GM23338 (cell line): ENCODE measurements at regions not wholly inside any gene's neighbourhood (a gene's known extent, or its start where the extent isn't known, plus 50 kb on each side); places are given as distances from the start of the nearest gene placed in this dataset.

Experiments used
- ATAC-seq: fragments of 200-7000 bp; cut with Tn5 transposase; 3 replicates; pipeline ENCODE4 v1.9.1; 2020
- DNase-seq: peaks from one replicate; pipeline ENCODE4 v3.0.0-alpha.2; 2015; ENCODE audit warnings: low spot score
- H2AFZ ChIP-seq: fragments of 200-600 bp; sonication (generic); 2 replicates; pipeline ENCODE4 v1.8.0; 2016; ENCODE audit warnings: antibody characterized with exemption, mild to moderate bottlenecking, moderate library complexity
- H3F3A ChIP-seq: fragments of 200-600 bp; sonication (generic); replicated peaks from 2 replicates; pipeline ENCODE4 v1.8.0; 2017; ENCODE audit warnings: antibody characterized with exemption, mixed run types, low read depth
- H3K27ac ChIP-seq: fragments of 200-600 bp; sonication (generic); 2 replicates; pipeline ENCODE4 v1.6.1; 2016; ENCODE audit warnings: low read depth
- H3K27me3 ChIP-seq: fragments of 200-600 bp; sonication (generic); 2 replicates; pipeline ENCODE4 v1.8.0; 2016; ENCODE audit warnings: mild to moderate bottlenecking, mixed run types, moderate library complexity; ENCODE audit not compliant: insufficient read depth
- H3K36me3 ChIP-seq: fragments of 200-600 bp; sonication (generic); 2 replicates; pipeline ENCODE4 v1.8.0; 2016; ENCODE audit warnings: mild to moderate bottlenecking; ENCODE audit not compliant: insufficient read depth
- H3K4me1 ChIP-seq: fragments of 200-600 bp; sonication (generic); 2 replicates; pipeline ENCODE4 v1.8.0; 2016; ENCODE audit warnings: mild to moderate bottlenecking, moderate library complexity; ENCODE audit not compliant: insufficient read depth
- H3K4me2 ChIP-seq: fragments of 200-600 bp; sonication (generic); 2 replicates; pipeline ENCODE4 v1.7.1; 2017; ENCODE audit warnings: mixed run types
- H3K4me3 ChIP-seq: fragments of 200-600 bp; sonication (generic); 2 replicates; pipeline ENCODE4 v1.6.1; 2016; ENCODE audit warnings: mixed run types
- H3K79me2 ChIP-seq: fragments of 200-600 bp; sonication (generic); replicated peaks from 2 replicates; pipeline ENCODE4 v1.8.0; 2017; ENCODE audit warnings: mild to moderate bottlenecking; ENCODE audit not compliant: insufficient read depth
- H3K9me2 ChIP-seq: fragments of 200-600 bp; sonication (generic); 2 replicates; pipeline ENCODE4 v1.8.0; 2017; ENCODE audit not compliant: insufficient read depth
- H4K20me1 ChIP-seq: fragments of 200-600 bp; sonication (generic); replicated peaks from 2 replicates; pipeline ENCODE4 v1.8.0; 2017; ENCODE audit warnings: mild to moderate bottlenecking; ENCODE audit not compliant: insufficient read depth
- H3K27ac Mint-ChIP-seq: 2 replicates; pipeline ENCODE4 v1.8.0; 2020; ENCODE audit warnings: inconsistent platforms, mild to moderate bottlenecking, moderate library complexity, mixed read lengths
- H3K27me3 Mint-ChIP-seq: 3 replicates; pipeline ENCODE4 v1.8.0; 2022; ENCODE audit warnings: low read depth, mild to moderate bottlenecking, moderate library complexity, mixed read lengths, inconsistent platforms; ENCODE audit not compliant: insufficient read depth, poor library complexity
- H3K36me3 Mint-ChIP-seq: 3 replicates; pipeline ENCODE4 v1.8.0; 2021; ENCODE audit warnings: low read depth, mild to moderate bottlenecking, inconsistent platforms, moderate library complexity, mixed read lengths
- H3K4me1 Mint-ChIP-seq: 3 replicates; pipeline ENCODE4 v1.8.0; 2020; ENCODE audit warnings: mild to moderate bottlenecking, inconsistent platforms, mixed read lengths
- H3K4me3 Mint-ChIP-seq: 3 replicates; pipeline ENCODE4 v1.8.0; 2021; ENCODE audit warnings: moderate library complexity, mild to moderate bottlenecking, inconsistent platforms, mixed read lengths
- H3K9me3 Mint-ChIP-seq: 3 replicates; pipeline ENCODE4 v1.8.0; 2020; ENCODE audit warnings: moderate library complexity, mild to moderate bottlenecking, inconsistent platforms, mixed read lengths
- CREB1 ChIP-seq: fragments of 250-450 bp; sonication (Bioruptor Pico); IDR thresholded peaks from 2 replicates; pipeline ENCODE4 v1.5.0; 2020; ENCODE audit warnings: low read depth, mild to moderate bottlenecking, moderate library complexity
- CTCF ChIP-seq, 2 experiments: fragments of 200-600 bp in 1 of 2; sonication (generic) in 1 of 2; conservative IDR thresholded peaks; 2 replicates each; pipeline versions ENCODE4 v1.5.1 to v1.6.1; 2016 to 2017; ENCODE audit warnings: antibody characterized with exemption in 2 of 2, low read depth in 2 of 2, mild to moderate bottlenecking in 2 of 2, moderate library complexity in 1 of 2
- ETS1 ChIP-seq: IDR thresholded peaks from 2 replicates; pipeline ENCODE4 v1.6.1; 2016; ENCODE audit warnings: antibody characterized with exemption
- EZH2 ChIP-seq: fragments of 200-600 bp; sonication (generic); IDR thresholded peaks from one replicate; pipeline ENCODE4 v1.8.0; 2017; ENCODE audit warnings: antibody characterized with exemption, mild to moderate bottlenecking, low read depth; ENCODE audit not compliant: unreplicated experiment
- EZH2phosphoT487 ChIP-seq: fragments of 200-600 bp; sonication (generic); IDR thresholded peaks from one replicate; pipeline ENCODE4 v1.8.1; 2018; ENCODE audit warnings: antibody characterized with exemption; ENCODE audit not compliant: unreplicated experiment
- JUNB ChIP-seq: IDR thresholded peaks from one replicate; pipeline ENCODE4 v1.6.1; 2016; ENCODE audit warnings: antibody characterized with exemption; ENCODE audit not compliant: unreplicated experiment
- NANOG ChIP-seq: IDR thresholded peaks from 2 replicates; pipeline ENCODE4 v1.6.1; 2016; ENCODE audit warnings: antibody characterized with exemption, borderline replicate concordance
- POLR2AphosphoS5 ChIP-seq: IDR thresholded peaks from 2 replicates; pipeline ENCODE4 v1.6.1; 2016; ENCODE audit warnings: antibody characterized with exemption, low read depth
- STAT1 ChIP-seq: IDR thresholded peaks from one replicate; pipeline ENCODE4 v1.6.1; 2016; ENCODE audit warnings: antibody characterized with exemption; ENCODE audit not compliant: unreplicated experiment
- ZNF331 ChIP-seq: fragments of 250-450 bp; sonication (Bioruptor Pico); IDR thresholded peaks from 2 replicates; pipeline ENCODE4 v1.5.0; 2020; ENCODE audit warnings: low read depth, mild to moderate bottlenecking, moderate library complexity
- TF ChIP-seq, protein P1 (sequence below): IDR thresholded peaks from one replicate; pipeline ENCODE4 v1.6.1; 2018; ENCODE audit warnings: antibody characterized with exemption; ENCODE audit not compliant: unreplicated experiment
- TF ChIP-seq, protein P2 (sequence below): fragments of 250-450 bp; sonication (Bioruptor Pico); IDR thresholded peaks from 2 replicates; pipeline ENCODE4 v1.5.0; 2020; ENCODE audit warnings: mild to moderate bottlenecking, moderate library complexity

GRCh38 chr5:58080573-58080972, 379.3 kb downstream of the PLK2 start (continued):
- TF ChIP-seq CTCF (conservative IDR thresholded peaks at IDR 0.05; ENCODE audit: low read depth in 2 of 2) (no peak), CREB1 (CRISPR knock-in tag) (no peak), POLR2AphosphoS5 (no peak), JUNB (no peak), NANOG (no peak), EZH2phosphoT487 (no peak), EZH2 (no peak), ZNF331 (CRISPR knock-in tag) (no peak), ETS1 (no peak), STAT1 (no peak)
- TF ChIP-seq, protein P1, sequence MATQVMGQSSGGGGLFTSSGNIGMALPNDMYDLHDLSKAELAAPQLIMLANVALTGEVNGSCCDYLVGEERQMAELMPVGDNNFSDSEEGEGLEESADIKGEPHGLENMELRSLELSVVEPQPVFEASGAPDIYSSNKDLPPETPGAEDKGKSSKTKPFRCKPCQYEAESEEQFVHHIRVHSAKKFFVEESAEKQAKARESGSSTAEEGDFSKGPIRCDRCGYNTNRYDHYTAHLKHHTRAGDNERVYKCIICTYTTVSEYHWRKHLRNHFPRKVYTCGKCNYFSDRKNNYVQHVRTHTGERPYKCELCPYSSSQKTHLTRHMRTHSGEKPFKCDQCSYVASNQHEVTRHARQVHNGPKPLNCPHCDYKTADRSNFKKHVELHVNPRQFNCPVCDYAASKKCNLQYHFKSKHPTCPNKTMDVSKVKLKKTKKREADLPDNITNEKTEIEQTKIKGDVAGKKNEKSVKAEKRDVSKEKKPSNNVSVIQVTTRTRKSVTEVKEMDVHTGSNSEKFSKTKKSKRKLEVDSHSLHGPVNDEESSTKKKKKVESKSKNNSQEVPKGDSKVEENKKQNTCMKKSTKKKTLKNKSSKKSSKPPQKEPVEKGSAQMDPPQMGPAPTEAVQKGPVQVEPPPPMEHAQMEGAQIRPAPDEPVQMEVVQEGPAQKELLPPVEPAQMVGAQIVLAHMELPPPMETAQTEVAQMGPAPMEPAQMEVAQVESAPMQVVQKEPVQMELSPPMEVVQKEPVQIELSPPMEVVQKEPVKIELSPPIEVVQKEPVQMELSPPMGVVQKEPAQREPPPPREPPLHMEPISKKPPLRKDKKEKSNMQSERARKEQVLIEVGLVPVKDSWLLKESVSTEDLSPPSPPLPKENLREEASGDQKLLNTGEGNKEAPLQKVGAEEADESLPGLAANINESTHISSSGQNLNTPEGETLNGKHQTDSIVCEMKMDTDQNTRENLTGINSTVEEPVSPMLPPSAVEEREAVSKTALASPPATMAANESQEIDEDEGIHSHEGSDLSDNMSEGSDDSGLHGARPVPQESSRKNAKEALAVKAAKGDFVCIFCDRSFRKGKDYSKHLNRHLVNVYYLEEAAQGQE: no peak

DNA sequence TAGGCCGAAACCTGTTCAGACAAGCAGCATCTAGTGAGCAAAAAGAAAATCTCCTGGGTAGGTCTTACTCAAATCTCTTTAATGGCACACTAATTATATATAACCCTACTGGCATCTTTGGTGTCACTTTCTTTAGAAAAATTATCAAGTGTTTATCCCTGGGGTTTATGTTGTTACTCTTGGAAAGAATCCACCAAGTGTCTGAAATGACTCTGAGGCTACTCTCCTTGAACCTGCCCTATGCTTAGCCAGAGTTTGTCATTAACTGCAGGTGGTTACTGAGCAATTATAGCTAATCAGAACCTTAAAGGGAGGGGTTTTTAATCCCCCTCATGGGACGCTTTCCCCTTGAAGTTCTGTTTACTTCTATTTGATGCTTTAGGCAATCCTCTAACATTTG, 381.9 kb downstream of the PLK2 start:
- Histone ChIP-seq H2AFZ (no peak overlapping the region), H3K27me3 (no peaks in the 10 kb centered on the region), H3K4me3 (no peak overlapping the region), H3F3A (no peaks in the 10 kb centered on the region), H3K36me3 (no peaks in the 10 kb centered on the region), H3K9me2 (no peaks in the 10 kb centered on the region), H3K27ac (no peak overlapping the region), H3K4me1 (no peaks in the 10 kb centered on the region; the same call in 1 of the 2 replicates), H3K79me2 (no peaks in the 10 kb centered on the region), H3K4me2 (no peak overlapping the region), H4K20me1 (no peaks in the 10 kb centered on the region)
- DNase-seq (no peak), ATAC-seq (no peak)
- H3K4me1 Mint-ChIP-seq: peaks cover 9% of the 10 kb centered on the region
- no peak overlapping the region for H3K27ac Mint-ChIP-seq
- no peak overlapping the region for H3K4me3 Mint-ChIP-seq
- H3K9me3 Mint-ChIP-seq: no peaks in the 10 kb centered on the region
- H3K27me3 Mint-ChIP-seq: no peaks in the 10 kb centered on the region
- H3K36me3 Mint-ChIP-seq: no peaks in the 10 kb centered on the region
- TF ChIP-seq NANOG: no peak
- TF ChIP-seq, protein P2, sequence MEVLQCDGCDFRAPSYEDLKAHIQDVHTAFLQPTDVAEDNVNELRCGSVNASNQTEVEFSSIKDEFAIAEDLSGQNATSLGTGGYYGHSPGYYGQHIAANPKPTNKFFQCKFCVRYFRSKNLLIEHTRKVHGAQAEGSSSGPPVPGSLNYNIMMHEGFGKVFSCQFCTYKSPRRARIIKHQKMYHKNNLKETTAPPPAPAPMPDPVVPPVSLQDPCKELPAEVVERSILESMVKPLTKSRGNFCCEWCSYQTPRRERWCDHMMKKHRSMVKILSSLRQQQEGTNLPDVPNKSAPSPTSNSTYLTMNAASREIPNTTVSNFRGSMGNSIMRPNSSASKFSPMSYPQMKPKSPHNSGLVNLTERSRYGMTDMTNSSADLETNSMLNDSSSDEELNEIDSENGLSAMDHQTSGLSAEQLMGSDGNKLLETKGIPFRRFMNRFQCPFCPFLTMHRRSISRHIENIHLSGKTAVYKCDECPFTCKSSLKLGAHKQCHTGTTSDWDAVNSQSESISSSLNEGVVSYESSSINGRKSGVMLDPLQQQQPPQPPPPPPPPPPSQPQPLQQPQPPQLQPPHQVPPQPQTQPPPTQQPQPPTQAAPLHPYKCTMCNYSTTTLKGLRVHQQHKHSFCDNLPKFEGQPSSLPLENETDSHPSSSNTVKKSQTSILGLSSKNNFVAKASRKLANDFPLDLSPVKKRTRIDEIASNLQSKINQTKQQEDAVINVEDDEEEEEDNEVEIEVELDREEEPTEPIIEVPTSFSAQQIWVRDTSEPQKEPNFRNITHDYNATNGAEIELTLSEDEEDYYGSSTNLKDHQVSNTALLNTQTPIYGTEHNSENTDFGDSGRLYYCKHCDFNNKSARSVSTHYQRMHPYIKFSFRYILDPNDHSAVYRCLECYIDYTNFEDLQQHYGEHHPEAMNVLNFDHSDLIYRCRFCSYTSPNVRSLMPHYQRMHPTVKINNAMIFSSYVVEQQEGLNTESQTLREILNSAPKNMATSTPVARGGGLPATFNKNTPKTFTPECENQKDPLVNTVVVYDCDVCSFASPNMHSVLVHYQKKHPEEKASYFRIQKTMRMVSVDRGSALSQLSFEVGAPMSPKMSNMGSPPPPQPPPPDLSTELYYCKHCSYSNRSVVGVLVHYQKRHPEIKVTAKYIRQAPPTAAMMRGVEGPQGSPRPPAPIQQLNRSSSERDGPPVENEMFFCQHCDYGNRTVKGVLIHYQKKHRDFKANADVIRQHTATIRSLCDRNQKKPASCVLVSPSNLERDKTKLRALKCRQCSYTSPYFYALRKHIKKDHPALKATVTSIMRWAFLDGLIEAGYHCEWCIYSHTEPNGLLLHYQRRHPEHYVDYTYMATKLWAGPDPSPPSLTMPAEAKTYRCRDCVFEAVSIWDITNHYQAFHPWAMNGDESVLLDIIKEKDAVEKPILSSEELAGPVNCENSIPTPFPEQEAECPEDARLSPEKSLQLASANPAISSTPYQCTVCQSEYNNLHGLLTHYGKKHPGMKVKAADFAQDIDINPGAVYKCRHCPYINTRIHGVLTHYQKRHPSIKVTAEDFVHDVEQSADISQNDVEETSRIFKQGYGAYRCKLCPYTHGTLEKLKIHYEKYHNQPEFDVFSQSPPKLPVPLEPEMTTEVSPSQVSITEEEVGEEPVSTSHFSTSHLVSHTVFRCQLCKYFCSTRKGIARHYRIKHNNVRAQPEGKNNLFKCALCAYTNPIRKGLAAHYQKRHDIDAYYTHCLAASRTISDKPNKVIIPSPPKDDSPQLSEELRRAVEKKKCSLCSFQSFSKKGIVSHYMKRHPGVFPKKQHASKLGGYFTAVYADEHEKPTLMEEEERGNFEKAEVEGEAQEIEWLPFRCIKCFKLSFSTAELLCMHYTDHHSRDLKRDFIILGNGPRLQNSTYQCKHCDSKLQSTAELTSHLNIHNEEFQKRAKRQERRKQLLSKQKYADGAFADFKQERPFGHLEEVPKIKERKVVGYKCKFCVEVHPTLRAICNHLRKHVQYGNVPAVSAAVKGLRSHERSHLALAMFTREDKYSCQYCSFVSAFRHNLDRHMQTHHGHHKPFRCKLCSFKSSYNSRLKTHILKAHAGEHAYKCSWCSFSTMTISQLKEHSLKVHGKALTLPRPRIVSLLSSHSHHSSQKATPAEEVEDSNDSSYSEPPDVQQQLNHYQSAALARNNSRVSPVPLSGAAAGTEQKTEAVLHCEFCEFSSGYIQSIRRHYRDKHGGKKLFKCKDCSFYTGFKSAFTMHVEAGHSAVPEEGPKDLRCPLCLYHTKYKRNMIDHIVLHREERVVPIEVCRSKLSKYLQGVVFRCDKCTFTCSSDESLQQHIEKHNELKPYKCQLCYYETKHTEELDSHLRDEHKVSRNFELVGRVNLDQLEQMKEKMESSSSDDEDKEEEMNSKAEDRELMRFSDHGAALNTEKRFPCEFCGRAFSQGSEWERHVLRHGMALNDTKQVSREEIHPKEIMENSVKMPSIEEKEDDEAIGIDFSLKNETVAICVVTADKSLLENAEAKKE: no peak
